Thyroid gland (tissue), 4 donors: ENCODE measurements at regions not wholly inside any gene's neighbourhood (a gene's known extent, or its start where the extent isn't known, plus 50 kb on each side); places are given as distances from the start of the nearest gene placed in this dataset.

Experiments
- CTCF ChIP-seq, 6 experiments: fragments of 200-600 bp in 3 of 6; fragments of 450-650 bp in 3 of 6; sonication (generic) in 3 of 6; IDR thresholded peaks; one replicate each; pipeline ENCODE4 v1.5.1; 2016 to 2019; ENCODE audit warnings: antibody characterized with exemption in 6 of 6, mild to moderate bottlenecking in 2 of 6, inconsistent platforms in 1 of 6, moderate library complexity in 1 of 6
- POLR2A ChIP-seq, 2 donors: fragments of 450-650 bp; IDR thresholded peaks; one replicate each; pipeline ENCODE4 v1.6.1; 2017; ENCODE audit warnings: antibody characterized with exemption in 2 of 2, mild to moderate bottlenecking in 2 of 2, moderate library complexity in 1 of 2

- no peak for TF ChIP-seq CTCF (IDR thresholded peaks at IDR 0.05)
- no peak for TF ChIP-seq POLR2A (IDR thresholded peaks at IDR 0.05)
These were observed 297.3 kb upstream of the NEGR1 start for GRCh38 chr1:72579629-72580028.
